Fibroblast of peridontal ligament (primary cell): ENCODE measurements at regions not wholly inside any gene's neighbourhood (a gene's known extent, or its start where the extent isn't known, plus 50 kb on each side); places are given as distances from the start of the nearest gene placed in this dataset.

Source experiments
- DNase-seq: peaks from one replicate; pipeline ENCODE4 v3.0.0-alpha.2; 2010; ENCODE audit errors: extremely low read depth

DNA sequence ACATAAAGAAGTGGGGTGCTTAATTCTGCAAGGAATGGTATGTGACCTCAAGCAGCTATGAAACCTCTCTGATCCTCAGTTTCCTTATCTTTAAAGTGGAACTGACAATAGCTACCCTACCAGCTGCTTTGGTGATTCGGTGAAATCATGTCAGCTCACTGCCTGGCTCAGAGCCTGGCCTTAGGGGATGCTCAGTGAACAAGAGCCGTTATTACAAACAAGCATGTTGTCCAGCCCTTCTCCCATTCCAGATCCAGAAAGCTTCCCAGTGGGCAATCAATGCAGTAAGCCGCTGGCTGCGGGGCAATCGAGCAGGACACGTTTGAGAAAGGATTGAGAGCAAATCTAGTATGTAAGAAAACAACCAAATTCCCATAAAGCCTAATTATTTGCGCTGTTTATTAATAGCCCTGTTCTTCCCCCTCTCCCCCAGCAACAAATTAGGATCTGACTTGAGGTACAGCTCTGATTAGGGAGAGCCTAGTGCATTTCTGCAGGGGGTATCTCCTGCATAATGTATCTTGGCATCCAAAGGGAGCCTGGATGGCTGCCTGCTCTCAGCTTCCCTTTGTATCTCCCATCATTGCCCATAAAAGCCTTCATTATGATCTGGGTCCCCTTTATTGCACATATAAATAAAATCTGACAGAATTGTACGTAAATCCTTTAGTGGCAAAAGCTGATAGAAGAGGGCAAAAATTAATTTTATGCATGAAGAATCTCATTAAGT, 371.4 kb downstream of the TMEM232 start:
- DNase-seq: no peak

DNA sequence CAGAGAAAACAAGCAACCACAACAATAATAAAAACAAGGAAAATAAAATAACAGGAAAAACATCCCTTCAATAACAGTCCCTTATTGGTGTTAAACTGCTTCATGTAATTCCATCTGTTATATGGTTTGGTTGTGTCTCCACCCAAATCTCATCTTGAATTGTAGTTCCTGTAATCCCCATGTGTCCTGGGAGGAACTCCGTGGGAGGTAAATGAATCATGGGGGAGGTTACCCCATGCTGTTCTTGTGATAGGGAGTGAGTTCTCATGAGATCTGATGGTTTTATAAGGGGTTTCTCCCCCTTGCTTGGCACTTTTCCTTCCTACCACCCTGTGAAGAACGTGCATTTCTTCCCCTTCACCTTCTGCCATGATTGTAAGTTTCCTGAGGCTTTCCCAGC, 369.8 kb downstream of the TMEM232 start:
- no peak for DNase-seq

DNA sequence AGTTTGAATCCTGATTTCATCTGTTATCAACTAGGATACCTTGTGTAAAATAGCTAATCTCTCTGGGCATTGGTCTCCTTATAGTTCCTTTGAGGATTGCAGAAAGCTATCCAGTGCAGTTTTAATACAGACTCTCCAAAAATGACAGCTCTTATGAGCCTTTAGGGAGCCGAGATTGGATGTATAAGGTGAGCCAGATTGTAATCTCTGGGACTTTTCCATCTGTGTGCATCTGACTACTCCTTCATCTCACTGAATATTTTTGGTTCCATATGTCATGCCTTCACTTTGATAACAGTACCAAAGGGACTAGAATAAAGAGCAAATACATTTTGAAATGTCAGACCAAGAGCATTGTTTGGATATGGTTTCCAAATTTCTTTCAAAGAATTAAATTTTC, 367.2 kb downstream of the TMEM232 start:
- DNase-seq: no peak

DNA sequence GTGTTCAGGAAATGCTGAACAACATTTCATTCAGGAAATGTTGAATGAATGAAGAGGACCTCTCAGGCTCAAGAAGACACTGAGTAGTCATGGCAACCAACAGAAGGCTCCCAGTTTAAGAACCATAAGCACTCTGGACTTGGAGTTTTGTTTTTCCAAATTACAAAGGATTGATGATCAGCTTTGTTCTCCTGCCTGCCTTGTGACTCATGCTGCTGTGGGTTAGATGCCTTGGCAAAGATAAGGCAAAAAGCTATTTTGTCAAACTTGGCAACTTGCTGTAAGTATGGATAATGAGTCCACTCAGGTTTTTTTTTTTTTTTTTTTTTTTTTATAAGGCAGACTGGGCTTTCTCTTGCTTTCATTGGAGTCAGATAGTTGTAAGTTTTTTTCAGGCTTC, 365.0 kb downstream of the TMEM232 start:
- peak; percentile 71 for DNase-seq

DNA sequence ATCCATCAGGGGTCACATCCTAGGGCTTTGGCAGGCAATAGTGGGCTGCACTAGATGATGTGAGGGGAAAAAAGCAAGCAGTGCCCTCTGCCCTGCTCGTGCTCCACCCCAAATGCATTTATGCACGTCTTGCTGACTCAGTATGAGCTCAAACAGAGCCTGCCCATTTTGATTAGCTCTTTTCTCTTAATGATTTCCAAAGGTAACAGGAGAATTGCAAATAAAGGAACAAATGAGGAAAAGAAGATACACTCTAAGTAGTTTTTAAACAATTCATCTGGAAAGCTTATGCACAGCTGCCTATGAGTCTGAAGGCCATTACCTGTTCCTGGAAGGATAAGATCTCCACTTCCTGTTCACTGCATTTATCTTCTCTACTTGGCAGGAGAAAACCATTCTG, 364.2 kb downstream of the TMEM232 start:
- DNase-seq: no peak

DNA sequence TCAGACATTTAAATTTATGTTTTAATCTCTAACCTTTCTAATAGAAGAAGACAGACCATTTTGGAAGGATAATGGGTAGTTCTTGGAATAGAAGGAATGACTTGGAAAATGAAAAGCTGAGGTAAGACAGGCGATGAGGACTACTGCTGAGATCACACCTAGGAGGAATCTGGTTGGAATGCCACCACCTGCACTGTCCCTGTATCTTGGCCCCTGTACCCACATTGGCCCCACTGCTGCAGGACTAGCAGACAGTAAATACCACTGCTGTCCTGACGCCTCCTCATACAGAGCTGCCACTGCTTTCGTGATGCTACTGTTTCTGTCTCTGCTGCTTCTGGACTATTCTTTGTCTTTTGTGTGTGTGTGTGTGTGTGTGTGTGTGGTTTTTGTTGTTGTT, 359.8 kb downstream of the TMEM232 start:
- DNase-seq: no peak
